ENCODE measurements at regions not wholly inside any gene's neighbourhood (a gene's known extent, or its start where the extent isn't known, plus 50 kb on each side); places are given as distances from the start of the nearest gene placed in this dataset.
A peak's percentile ranks its signal among the peaks of the same experiment; 100 is the strongest.

DNA sequence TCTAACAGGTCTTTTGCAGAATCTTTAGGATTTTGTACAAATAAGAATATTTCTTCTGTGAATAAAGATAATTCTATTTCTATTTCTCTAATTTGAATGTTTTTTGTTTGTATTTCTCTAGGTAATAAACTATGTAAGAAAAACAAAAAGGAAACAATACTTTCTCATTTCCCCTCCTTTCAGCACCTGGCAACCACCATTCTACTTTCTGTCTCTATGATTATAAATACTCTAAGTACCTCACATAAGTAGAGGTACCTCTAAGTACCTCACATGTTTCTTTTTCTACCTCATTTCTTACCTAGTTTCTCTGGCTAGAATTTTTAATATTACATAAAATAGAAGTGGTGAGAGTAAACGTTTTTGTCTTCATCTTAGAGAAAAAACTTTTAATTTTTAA lies 550.0 kb downstream of the EPHA5 start:
- DNase-seq = no peak

DNA sequence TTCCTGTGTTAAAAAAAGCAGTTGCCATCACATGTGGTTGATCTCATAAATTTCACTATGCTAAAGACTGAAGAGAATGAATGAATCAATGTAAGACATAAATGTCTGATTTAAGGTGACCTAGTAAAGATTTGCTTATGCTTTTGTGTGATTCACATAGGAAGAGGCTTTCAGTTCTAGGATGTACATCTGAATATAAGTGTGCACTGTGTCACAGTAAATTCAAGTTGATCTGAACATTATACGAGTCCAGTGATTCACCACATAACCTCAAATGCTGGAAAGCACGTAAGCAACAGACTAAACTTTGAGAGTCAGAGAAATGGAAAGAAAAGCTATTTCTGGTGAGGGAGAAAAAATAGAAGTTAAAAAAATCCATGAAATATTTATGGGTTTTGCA lies 567.9 kb downstream of the EPHA5 start:
- DNase-seq = no peak

DNA sequence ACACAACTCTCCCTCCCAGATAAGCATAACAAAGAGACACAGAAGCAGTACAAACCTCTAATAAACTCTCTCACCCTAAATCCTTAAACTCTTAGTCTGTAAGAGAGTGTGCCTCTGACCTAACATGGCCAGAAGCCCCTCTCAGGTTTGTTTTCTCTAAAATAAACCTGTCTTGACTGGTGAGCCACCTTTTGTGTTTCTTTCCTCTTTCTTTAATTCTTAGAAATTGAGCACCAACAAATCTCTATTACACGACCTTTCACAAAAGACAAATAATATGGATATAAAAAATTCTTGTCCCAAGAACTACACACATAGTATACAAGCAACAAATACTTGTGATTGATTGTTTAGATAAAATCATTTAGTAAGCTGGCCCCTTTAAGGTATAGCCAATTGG lies 573.7 kb downstream of the EPHA5 start:
- DNase-seq = no peak

DNA sequence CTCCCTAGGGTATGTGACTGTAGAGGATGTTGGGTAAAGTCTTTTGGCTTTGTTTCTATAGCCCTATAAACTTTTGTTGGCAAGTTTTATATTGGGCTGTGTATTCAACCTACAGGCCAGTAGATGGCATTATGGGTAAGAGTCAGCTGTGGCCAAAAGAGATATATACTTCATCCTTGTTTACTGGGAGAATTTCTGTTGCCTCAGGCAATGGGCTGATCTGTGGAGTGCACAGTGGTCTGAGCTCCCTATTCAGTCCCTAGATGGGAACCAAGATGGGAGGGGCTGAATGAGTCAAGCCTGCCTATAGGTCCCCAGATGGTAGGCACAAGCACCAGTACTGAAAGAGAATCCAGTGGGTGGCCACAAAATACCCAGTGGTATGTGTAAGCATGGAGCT lies 580.6 kb downstream of the EPHA5 start:
- no peak for DNase-seq

- DNase-seq = no peak
Measured at GRCh38 chr4:65083076-65083475, 587.2 kb downstream of the EPHA5 start.

- no peak for DNase-seq
Measured at GRCh38 chr4:65071564-65071963, 598.7 kb downstream of the EPHA5 start.

DNA sequence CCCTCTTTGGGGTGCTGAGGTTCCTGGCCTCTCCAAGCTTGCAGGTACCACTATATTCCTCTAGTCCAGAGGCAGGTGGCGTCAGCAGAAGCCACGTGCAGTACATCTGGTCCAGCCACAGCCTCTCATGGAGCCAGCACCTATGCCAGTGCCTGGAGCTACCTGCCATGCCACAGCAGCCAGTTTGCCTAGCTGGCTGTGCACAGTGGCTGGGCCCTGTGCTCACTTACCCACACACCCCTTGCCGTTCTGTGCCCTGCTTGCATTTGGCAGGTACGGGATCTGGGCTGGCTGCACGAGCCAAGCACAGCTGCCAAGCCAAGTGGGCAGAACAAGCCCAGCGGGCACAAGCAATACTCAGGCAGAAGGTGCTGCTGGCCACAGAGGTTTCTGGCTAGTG lies 601.1 kb downstream of the EPHA5 start:
- DNase-seq = no peak

DNA sequence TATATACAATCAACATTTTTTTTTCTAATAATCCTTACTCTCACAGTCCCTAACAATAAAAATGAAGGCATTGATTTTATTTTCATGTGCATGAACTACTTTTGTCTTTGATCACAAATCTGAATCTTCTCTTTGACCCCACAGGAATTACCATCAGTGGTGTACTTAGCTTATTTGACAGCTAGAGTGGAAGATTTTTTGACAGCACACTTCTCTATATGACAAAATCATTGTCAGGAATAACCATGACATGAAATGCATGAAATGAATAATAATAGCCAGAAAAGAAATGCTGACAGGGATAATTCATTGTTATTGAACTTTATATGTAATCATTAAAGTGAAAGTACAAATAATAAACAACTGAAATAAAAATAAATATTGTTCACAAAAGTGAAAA lies 604.2 kb downstream of the EPHA5 start:
- no peak for DNase-seq

DNA sequence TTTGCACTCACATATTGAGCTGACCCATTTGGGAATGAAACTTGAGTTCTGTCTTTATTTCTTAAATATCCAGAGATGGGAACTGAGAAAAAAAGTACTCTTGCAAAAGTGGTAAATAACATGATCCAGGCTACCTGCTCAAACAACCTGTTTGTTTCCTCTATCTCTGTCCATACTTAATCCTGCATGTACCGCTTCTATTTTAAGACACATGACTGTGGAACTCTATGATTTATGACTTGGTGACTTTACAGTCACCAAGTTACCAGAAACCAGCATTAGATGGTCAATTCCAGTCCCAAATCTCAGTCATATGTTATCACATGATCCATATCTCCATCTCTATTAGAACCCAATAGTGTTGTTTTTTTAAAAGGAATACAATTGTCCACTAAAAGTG lies 606.7 kb downstream of the EPHA5 start:
- no peak for DNase-seq

DNA sequence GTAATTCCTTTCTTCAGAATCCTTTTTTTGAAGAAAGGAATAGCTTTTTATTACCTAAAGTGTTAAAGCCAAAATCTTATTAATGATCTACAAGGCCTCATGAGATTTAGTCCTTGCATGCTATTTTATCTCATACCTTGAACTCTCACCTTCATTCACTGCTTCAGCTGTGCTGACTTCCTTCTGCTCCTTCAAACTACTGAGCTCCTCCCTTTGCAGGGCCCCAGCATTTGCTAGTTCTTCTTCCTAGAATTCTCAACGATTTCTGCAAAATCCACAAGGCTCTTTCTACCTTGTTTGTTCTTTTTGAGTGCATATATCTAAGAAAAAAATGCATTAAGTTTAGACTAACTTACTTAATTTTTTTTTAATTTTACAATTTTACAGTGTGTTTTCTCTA lies 619.5 kb downstream of the EPHA5 start:
- DNase-seq = no peak

DNA sequence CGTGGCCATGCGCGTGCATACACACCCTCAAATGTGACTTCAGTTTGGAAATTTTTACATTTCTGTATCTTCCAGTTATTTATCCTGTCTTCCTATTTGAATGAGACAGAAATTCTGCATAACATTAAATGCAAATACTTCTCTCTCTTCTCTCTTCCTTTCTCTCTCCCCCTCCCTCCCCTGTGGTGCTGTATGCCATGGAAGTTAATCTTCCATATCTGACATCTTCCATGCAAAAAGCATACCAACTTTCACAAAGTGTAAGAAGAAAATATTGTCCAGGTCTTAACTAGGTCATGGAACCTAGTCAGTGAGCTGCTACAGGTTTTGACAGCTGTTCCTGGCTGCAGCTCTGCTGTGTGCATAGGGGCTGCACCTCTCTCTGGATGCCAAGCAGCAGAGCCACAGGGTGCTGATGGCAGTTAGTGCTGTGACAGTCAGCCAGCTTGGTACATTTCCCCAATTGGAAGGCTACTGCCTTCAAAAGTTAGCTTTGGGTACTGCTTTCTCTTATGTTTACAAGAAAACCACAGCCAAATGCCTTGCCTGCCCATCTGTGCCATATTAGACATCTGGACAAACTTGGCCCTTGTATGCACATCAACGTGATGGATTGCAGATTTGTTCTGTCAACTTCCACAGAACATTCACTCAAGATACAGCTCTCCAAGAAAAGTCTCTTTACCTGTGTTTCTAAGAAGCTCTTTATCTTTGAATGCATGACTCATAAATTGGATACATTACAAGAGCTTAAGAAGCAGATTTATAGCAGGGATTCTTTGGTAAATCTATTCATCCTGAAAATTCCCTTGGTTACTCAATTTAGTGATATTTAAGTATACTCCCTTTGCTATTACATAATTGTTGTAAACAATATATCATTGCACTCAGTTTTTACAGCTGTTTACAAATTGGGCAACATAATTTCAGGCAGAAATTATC lies 623.8 kb downstream of the EPHA5 start:
- DNase-seq = no peak

DNA sequence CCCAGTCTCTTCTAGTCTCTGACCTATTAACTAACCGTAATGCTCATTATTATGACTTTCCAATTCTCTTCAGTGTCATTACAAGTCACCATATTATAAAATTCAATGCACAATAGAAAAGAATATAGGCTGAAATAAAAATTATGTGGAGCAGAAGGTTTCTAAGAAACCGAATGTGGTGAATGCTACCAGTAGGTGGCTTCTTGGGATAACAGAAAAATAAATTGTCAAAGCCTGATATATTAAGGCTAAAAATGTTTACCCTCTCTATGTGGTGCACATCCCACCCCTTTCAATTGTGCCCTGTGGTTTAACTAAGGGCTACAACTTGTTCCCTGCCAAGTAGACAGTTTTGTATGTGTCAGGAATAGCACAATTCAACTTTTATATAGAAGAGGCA lies 624.6 kb upstream of the TECRL start:
- no peak for DNase-seq

DNA sequence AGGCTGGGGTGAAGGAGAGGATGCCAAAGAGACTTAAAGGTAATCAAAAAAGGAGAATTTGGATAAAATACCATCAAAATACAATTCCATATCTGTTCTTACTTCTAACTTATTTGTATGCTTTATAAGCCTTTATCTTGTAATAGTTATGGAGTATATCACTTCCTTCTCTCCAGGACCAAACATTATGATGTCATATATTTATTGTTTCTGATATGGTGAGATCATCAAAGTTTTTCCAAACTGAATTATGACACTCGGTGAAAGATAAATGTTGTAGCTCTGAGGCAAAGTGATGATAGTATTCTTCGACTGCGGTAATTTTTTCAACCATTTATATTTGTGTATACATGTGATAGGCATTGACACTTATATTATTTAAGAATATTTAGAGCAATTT lies 619.3 kb upstream of the TECRL start:
- DNase-seq = no peak

DNA sequence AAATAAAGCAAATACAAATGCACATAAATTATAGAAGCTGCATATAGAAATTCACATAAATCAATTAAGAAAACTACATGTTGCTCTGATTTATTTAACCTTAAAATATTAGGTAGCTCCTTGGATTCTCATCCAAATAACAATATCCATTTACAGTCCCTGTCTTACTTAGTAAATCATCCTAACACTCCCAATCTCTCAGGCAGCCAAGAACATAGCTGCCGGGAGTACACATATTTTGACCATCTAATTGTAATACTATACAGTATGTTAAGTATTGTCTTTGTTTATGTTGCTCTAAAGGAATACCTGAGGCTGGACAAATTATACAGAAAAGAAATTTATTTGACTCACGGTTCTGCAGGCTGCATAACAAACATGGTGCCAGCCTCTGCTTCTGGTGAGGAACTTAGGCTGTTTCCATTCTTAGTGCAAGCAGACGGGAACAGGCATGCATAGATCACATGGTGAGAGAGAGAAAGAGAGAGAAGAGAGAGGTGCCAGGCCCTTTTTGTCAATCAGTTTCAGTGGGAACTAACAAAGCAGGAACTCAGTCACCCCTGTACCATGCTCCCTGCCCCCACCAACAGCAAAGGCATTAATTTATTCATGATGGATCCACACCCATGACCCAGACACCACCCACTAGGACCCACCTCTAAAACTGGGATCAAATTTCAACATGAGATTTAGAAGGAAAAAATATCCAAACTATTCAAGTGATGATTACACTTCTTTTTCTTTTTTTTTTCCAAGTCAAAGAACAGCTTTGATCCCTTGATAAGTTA lies 614.8 kb upstream of the TECRL start:
- DNase-seq = no peak

- no peak for DNase-seq
Measured at GRCh38 chr4:65023081-65023480, 613.8 kb upstream of the TECRL start.

DNA sequence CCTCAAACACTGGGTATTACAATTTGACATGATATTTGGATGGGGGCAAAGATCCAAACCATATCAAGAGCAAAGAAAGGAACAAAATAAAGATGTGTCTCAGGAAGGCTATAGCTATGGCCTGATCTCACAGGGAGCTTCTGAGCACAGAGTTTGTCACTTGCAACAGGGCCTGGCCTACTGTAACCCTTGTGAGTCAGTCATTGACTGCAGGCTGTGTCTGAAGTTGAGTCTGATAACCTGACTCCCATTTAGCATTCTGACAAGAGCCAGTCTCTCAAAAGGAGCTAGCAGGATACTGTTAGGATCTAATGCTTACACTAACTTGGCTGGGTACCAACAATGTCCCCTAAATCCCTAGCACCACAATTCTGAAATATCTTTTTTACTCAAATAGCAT lies 612.5 kb upstream of the TECRL start:
- DNase-seq = no peak

DNA sequence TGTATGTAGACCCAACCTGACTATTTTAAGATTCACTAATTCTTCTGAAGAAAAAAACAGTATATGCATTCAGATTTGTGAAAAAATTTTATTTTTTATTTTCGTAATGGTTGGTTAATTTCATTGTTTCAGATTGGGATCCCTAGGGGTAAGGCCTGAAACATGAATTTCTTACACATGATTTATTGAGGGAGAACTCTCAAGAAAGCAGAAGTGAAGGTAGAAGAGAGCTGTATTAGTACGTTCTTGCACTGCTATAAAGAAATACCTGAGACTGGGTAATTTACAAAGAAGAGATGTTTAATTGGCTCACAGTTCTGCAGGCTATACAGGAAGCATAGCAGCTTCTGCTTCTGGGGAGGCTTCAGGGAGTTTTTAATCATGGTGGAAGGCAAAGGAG lies 611.9 kb upstream of the TECRL start:
- no peak for DNase-seq

DNA sequence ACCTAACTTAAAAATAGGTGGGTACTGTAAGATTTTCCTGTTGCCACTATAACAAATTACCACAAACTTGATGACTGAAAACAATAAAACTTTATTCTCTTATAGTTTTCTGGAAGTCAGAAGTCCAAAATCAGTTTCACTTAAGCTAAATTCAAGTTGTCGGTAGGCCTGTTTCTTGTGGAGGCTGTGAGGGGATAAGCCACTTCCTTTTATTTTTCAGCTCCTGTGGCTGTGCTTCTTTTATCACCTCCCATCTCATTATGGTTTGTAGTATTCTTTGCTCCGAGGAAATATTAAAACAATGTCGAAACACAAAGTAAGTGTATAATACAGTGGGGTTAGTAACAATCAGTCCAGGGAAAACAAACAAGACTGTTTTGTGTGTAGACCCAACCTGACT lies 610.5 kb upstream of the TECRL start:
- no peak for DNase-seq

DNA sequence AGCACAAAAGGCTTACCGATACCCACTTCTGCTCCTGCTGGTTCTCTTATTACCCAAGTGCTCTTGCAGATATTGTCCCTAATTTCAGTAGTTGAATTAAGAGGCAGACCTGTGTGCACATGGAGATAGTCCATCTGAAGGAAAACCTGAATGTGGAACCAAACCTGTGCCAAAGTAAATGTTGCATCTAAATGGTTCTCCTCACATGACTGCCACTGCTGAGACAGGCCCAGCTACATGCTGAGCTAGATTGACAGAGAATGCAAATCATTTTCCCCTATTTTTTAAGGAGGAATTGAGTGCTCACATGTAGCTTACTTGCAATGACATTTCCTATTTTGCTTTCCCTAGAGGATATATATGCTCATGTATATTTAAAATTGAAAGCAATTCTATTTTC lies 609.1 kb upstream of the TECRL start:
- DNase-seq = no peak

DNA sequence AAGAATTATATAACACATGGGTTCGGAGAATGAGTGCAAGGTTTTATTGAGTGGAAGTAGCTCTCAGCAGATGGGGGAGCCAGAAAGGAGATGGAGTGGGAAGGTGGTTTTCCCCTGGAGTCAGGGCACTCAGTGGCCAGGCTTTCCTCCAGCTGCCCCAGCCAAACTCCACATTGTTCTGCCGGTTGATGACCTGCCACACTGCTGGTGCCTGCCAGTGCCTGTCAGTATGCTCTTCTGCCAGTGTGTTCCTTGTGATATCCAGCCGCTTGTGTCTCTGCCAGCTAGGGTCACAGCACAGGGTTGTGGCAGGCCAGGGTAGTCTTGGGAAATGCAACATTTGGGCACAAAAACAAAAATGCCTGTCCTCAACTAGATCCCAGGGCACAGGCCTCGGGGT lies 604.8 kb upstream of the TECRL start:
- no peak for DNase-seq

- peak; percentile 21 to 46 (median 32) for DNase-seq
Measured at GRCh38 chr4:65007841-65008439, 598.7 kb upstream of the TECRL start.

- DNase-seq = no peak
Measured at GRCh38 chr4:64975177-64975576, 565.9 kb upstream of the TECRL start.

DNA sequence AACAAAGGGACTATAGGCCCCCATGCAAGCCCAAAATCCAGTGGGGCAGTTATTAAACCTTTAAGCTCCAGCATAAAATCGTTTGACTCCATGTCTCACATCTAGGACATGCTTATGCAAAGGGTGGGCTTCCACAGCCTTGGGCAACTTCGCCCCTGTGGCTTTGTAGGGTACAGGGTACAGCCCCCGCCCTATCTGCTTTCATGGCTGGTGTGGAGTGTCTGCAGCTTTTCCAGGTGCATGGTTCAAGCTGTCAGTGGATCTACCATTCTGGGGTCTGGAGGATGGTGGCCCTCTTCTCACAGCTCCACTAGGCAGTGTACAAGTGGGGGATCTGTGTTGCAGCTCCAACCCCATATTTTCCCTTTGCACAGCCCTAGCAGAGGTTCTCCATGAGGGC lies 559.8 kb upstream of the TECRL start:
- DNase-seq = no peak

DNA sequence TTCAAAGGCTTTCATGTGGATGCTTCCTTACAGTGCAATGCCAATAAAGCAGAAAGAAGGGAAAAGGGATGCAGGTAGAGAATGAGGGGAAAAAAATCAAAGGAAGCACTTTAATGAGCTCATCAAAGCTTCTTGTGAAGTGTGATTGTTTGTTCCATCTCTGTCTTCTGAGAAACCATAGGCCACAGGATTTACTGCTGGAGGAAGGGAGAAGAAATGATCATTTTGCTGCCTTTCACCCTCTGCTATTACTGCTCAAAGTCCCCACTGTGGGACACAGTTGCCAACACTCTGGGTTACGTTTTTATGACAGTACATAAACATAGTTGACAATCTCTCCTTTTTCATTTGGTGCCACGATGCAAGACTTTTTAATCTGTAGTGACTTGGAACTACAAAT lies 558.0 kb upstream of the TECRL start:
- DNase-seq = no peak
